Subcutaneous abdominal adipose tissue (tissue), 5 donors: ENCODE measurements at regions not wholly inside any gene's neighbourhood (a gene's known extent, or its start where the extent isn't known, plus 50 kb on each side); places are given as distances from the start of the nearest gene placed in this dataset.

ENCODE experiments used
- H3K27ac ChIP-seq: one replicate; pipeline ENCODE4 v1.7.0; 2013; ENCODE audit warnings: low read depth, mild to moderate bottlenecking, inconsistent platforms, low read length, moderate library complexity
- H3K27me3 ChIP-seq, 5 donors: one replicate each; pipeline ENCODE4 v1.7.0; 2013; ENCODE audit warnings: low read length in 5 of 5, inconsistent platforms in 1 of 5; ENCODE audit not compliant: control insufficient read depth in 5 of 5, insufficient read depth in 4 of 5
- H3K36me3 ChIP-seq, 5 donors: one replicate each; pipeline ENCODE4 v1.7.0; 2013; ENCODE audit warnings: low read length in 5 of 5; ENCODE audit not compliant: control insufficient read depth in 5 of 5, insufficient read depth in 5 of 5
- H3K4me1 ChIP-seq, 5 donors: one replicate each; pipeline ENCODE4 v1.7.0; 2013; ENCODE audit warnings: low read length in 5 of 5, mild to moderate bottlenecking in 3 of 5, moderate library complexity in 1 of 5; ENCODE audit not compliant: control insufficient read depth in 5 of 5, insufficient read depth in 5 of 5
- H3K4me3 ChIP-seq, 5 donors: one replicate each; pipeline ENCODE4 v1.7.0; 2013; ENCODE audit warnings: low read length in 5 of 5, low read depth in 1 of 5
- H3K9ac ChIP-seq, 5 donors: one replicate each; pipeline ENCODE4 v1.7.0; 2013; ENCODE audit warnings: low read length in 5 of 5, mild to moderate bottlenecking in 4 of 5, moderate library complexity in 3 of 5
- H3K9me3 ChIP-seq, 5 donors: one replicate each; pipeline ENCODE4 v1.7.0; 2013; ENCODE audit warnings: low read length in 5 of 5; ENCODE audit not compliant: control insufficient read depth in 5 of 5
- donor health status: healthy.
- donor health status: healthy.
- donor health status: healthy.
- donor health status: healthy.
- donor health status: healthy.

- H3K4me3 ChIP-seq, result no peak overlapping the region
- H3K27me3 ChIP-seq, result no peaks in the 10 kb centered on the region
- H3K9ac ChIP-seq, result no peak overlapping the region
- H3K36me3 ChIP-seq, result no peaks in the 10 kb centered on the region
- peaks cover 0 to 2% (median 0%) of the 10 kb centered on the region in 5 donors for H3K9me3 ChIP-seq
- peaks cover 0 to 16% (median 1%) of the 10 kb centered on the region in 5 donors for H3K4me1 ChIP-seq
- no peak overlapping the region for H3K27ac ChIP-seq
Measured at GRCh38 chr21:26743524-26743923, 101.7 kb downstream of the ADAMTS1 start.

- peaks cover 0 to 20% (median 4%) of the 10 kb centered on the region in 5 donors for H3K4me1 ChIP-seq
- H3K27ac ChIP-seq, result peak overlapping the region; percentile 8
- H3K27me3 ChIP-seq, result no peaks in the 10 kb centered on the region
- H3K9me3 ChIP-seq, result peaks cover 0 to 2% (median 0%) of the 10 kb centered on the region in 5 donors
- H3K9ac ChIP-seq, result no peak overlapping the region
- no peaks in the 10 kb centered on the region for H3K36me3 ChIP-seq
- peak overlapping the region in 1 of 5 donors; percentile 28 for H3K4me3 ChIP-seq
Measured at GRCh38 chr21:26739189-26739588, 106.0 kb downstream of the ADAMTS1 start.

GRCh38 chr21:26736449-26736848 is 108.8 kb downstream of the ADAMTS1 start:
- Histone ChIP-seq H3K27me3 (no peaks in the 10 kb centered on the region), H3K9ac (no peak overlapping the region), H3K4me1 (peaks cover 0 to 32% (median 11%) of the 10 kb centered on the region in 5 donors), H3K9me3 (peaks cover 0 to 2% (median 0%) of the 10 kb centered on the region in 5 donors), H3K27ac (no peak overlapping the region), H3K4me3 (no peak overlapping the region), H3K36me3 (no peaks in the 10 kb centered on the region)

- Histone ChIP-seq H3K27me3 (no peaks in the 10 kb centered on the region), H3K4me1 (peaks cover 0 to 13% (median 7%) of the 10 kb centered on the region in 5 donors), H3K27ac (no peak overlapping the region), H3K36me3 (no peaks in the 10 kb centered on the region), H3K9ac (no peak overlapping the region), H3K9me3 (no peaks in the 10 kb centered on the region), H3K4me3 (peak overlapping the region; percentile 4 to 23 (median 11))
Measured at GRCh38 chr21:26732432-26733221, 112.6 kb downstream of the ADAMTS1 start.

- Histone ChIP-seq H3K4me3 (no peak overlapping the region), H3K4me1 (peaks cover 0 to 3% (median 0%) of the 10 kb centered on the region in 5 donors), H3K27ac (no peak overlapping the region)
Measured at GRCh38 chr21:26719750-26720149, 125.5 kb downstream of the ADAMTS1 start.

GRCh38 chr21:26717146-26717739 is 128.0 kb downstream of the ADAMTS1 start:
- Histone ChIP-seq H3K9ac (no peak overlapping the region), H3K4me1 (peaks cover 0 to 3% (median 0%) of the 10 kb centered on the region in 5 donors), H3K27me3 (no peaks in the 10 kb centered on the region)

More at GRCh38 chr21:26719750-26720149, 125.5 kb downstream of the ADAMTS1 start:
- no peaks in the 10 kb centered on the region for H3K36me3 ChIP-seq
- H3K9me3 ChIP-seq, result no peaks in the 10 kb centered on the region
- no peaks in the 10 kb centered on the region for H3K27me3 ChIP-seq
- no peak overlapping the region for H3K9ac ChIP-seq

GRCh38 chr21:26715878-26716506 is 129.2 kb downstream of the ADAMTS1 start:
- Histone ChIP-seq H3K27me3 (no peaks in the 10 kb centered on the region), H3K4me1 (peaks cover 0 to 3% (median 0%) of the 10 kb centered on the region in 5 donors), H3K4me3 (no peak overlapping the region), H3K9ac (no peak overlapping the region), H3K36me3 (no peaks in the 10 kb centered on the region), H3K9me3 (no peaks in the 10 kb centered on the region), H3K27ac (no peak overlapping the region)

More at GRCh38 chr21:26717146-26717739, 128.0 kb downstream of the ADAMTS1 start:
- no peak overlapping the region for H3K27ac ChIP-seq
- H3K4me3 ChIP-seq, result no peak overlapping the region
- H3K9me3 ChIP-seq, result no peaks in the 10 kb centered on the region
- no peaks in the 10 kb centered on the region for H3K36me3 ChIP-seq

- H3K36me3 ChIP-seq, result no peaks in the 10 kb centered on the region
- H3K9me3 ChIP-seq, result no peaks in the 10 kb centered on the region
- H3K27ac ChIP-seq, result no peak overlapping the region
Measured at GRCh38 chr21:26715116-26715515, 130.1 kb downstream of the ADAMTS1 start.

GRCh38 chr21:26710155-26710554 is 135.1 kb downstream of the ADAMTS1 start:
- H3K9me3 ChIP-seq, result no peaks in the 10 kb centered on the region
- no peaks in the 10 kb centered on the region for H3K36me3 ChIP-seq
- H3K4me3 ChIP-seq, result no peak overlapping the region
- no peaks in the 10 kb centered on the region for H3K27me3 ChIP-seq
- H3K27ac ChIP-seq, result no peak overlapping the region
- H3K4me1 ChIP-seq, result no peaks in the 10 kb centered on the region
- no peak overlapping the region for H3K9ac ChIP-seq

More at GRCh38 chr21:26715116-26715515, 130.1 kb downstream of the ADAMTS1 start:
- Histone ChIP-seq H3K27me3 (no peaks in the 10 kb centered on the region), H3K4me3 (no peak overlapping the region), H3K4me1 (peaks cover 0 to 3% (median 0%) of the 10 kb centered on the region in 5 donors), H3K9ac (no peak overlapping the region)

- no peak overlapping the region for H3K27ac ChIP-seq
- no peaks in the 10 kb centered on the region for H3K9me3 ChIP-seq
- no peaks in the 10 kb centered on the region for H3K36me3 ChIP-seq
- no peak overlapping the region for H3K4me3 ChIP-seq
- H3K4me1 ChIP-seq, result no peaks in the 10 kb centered on the region
- no peak overlapping the region for H3K9ac ChIP-seq
- no peaks in the 10 kb centered on the region for H3K27me3 ChIP-seq
Measured at GRCh38 chr21:26709090-26709489, 136.0 kb upstream of the CYYR1 start.
